ENCODE measurements at regions not wholly inside any gene's neighbourhood (a gene's known extent, or its start where the extent isn't known, plus 50 kb on each side); places are given as distances from the start of the nearest gene placed in this dataset.

GRCh38 chr2:129061069-129061768 is 742.6 kb upstream of the HS6ST1 start:
- Histone ChIP-seq H3K27ac (no peak overlapping the region), H3K79me2 (ENCODE audit: low read depth) (no peaks in the 10 kb centered on the region), H3K4me2 (no peak overlapping the region), H3K4me3 (no peak overlapping the region), H3F3A (ENCODE audit: low read depth) (no peaks in the 10 kb centered on the region), H4K20me1 (ENCODE audit: low read depth) (no peaks in the 10 kb centered on the region), H3K36me3 (no peaks in the 10 kb centered on the region), H3K4me1 (no peaks in the 10 kb centered on the region), H3K27me3 (no peaks in the 10 kb centered on the region), H3K9ac (no peak overlapping the region), H3K9me3 (ENCODE audit: low read depth) (no peaks in the 10 kb centered on the region), H2AFZ (replicated peaks) (no peak overlapping the region)
- DNase-seq (ENCODE audit: low spot score), result no peak
- Mint-ChIP-seq H3K4me1 (peaks cover 10% of the 10 kb centered on the region), H3K27ac (no peak overlapping the region), H3K9me3 (no peaks in the 10 kb centered on the region), H3K27me3 (ENCODE audit: insufficient read depth, low read depth) (peaks cover 12% of the 10 kb centered on the region), H3K4me3 (no peak overlapping the region), H3K36me3 (no peaks in the 10 kb centered on the region)
- TF ChIP-seq CTCF (IDR thresholded peaks at IDR 0.05) (no peak), EZH2 (IDR thresholded peaks at IDR 0.05) (no peak), EZH2phosphoT487 (IDR thresholded peaks at IDR 0.05) (no peak)

- Histone ChIP-seq H3K4me1 (no peaks in the 10 kb centered on the region), H3K9ac (no peak overlapping the region), H3F3A (ENCODE audit: low read depth) (no peaks in the 10 kb centered on the region), H3K79me2 (ENCODE audit: low read depth) (no peaks in the 10 kb centered on the region), H3K36me3 (no peaks in the 10 kb centered on the region), H3K27me3 (no peaks in the 10 kb centered on the region), H3K4me3 (no peak overlapping the region), H3K4me2 (no peak overlapping the region), H3K27ac (no peak overlapping the region), H3K9me3 (ENCODE audit: low read depth) (no peaks in the 10 kb centered on the region), H2AFZ (replicated peaks) (no peak overlapping the region), H4K20me1 (ENCODE audit: low read depth) (no peaks in the 10 kb centered on the region)
- Mint-ChIP-seq H3K36me3 (no peaks in the 10 kb centered on the region), H3K27ac (no peak overlapping the region), H3K4me1 (peaks cover 5% of the 10 kb centered on the region), H3K27me3 (ENCODE audit: insufficient read depth, low read depth) (peaks cover 10% of the 10 kb centered on the region), H3K4me3 (no peak overlapping the region), H3K9me3 (no peaks in the 10 kb centered on the region)
- TF ChIP-seq EZH2 (IDR thresholded peaks at IDR 0.05), result no peak
- no peak for TF ChIP-seq EZH2phosphoT487 (IDR thresholded peaks at IDR 0.05)
- no peak for TF ChIP-seq CTCF (IDR thresholded peaks at IDR 0.05)
- no peak for DNase-seq (ENCODE audit: low spot score)
These were observed 743.1 kb upstream of the HS6ST1 start for GRCh38 chr2:129061769-129062121.

- Histone ChIP-seq H3K27ac (no peak overlapping the region), H3F3A (ENCODE audit: low read depth) (no peaks in the 10 kb centered on the region), H3K4me2 (no peak overlapping the region), H3K4me1 (no peaks in the 10 kb centered on the region), H3K9me3 (ENCODE audit: low read depth) (no peaks in the 10 kb centered on the region), H3K9ac (no peak overlapping the region), H3K79me2 (ENCODE audit: low read depth) (no peaks in the 10 kb centered on the region), H2AFZ (replicated peaks) (no peak overlapping the region), H3K27me3 (no peaks in the 10 kb centered on the region), H3K36me3 (no peaks in the 10 kb centered on the region), H3K4me3 (no peak overlapping the region), H4K20me1 (ENCODE audit: low read depth) (no peaks in the 10 kb centered on the region)
- Mint-ChIP-seq H3K36me3 (no peaks in the 10 kb centered on the region), H3K9me3 (no peaks in the 10 kb centered on the region), H3K4me3 (no peak overlapping the region), H3K27me3 (ENCODE audit: insufficient read depth, low read depth) (peaks cover 6% of the 10 kb centered on the region), H3K27ac (no peak overlapping the region), H3K4me1 (peaks cover 5% of the 10 kb centered on the region)
- TF ChIP-seq EZH2phosphoT487 (IDR thresholded peaks at IDR 0.05), result no peak
- no peak for TF ChIP-seq EZH2 (IDR thresholded peaks at IDR 0.05)
- TF ChIP-seq CTCF (IDR thresholded peaks at IDR 0.05), result no peak
- no peak for DNase-seq (ENCODE audit: low spot score)
These were observed 743.7 kb upstream of the HS6ST1 start for GRCh38 chr2:129062146-129062912.

Data from neural progenitor cell (in vitro differentiated cells).